Stimulated activated CD4-positive, alpha-beta T cell treated with anti-CD3 and anti-CD28 coated beads, Interleukin-2, amount 100 ng/mL, for 48 hours (primary cell): ENCODE measurements at regions not wholly inside any gene's neighbourhood (a gene's known extent, or its start where the extent isn't known, plus 50 kb on each side); places are given as distances from the start of the nearest gene placed in this dataset.
"Not testable (repeated sequence)": the region's sequence is repeated elsewhere in the genome, so short reads cannot be mapped to it uniquely, and the experiment has no call there.

Source experiments
- DNase-seq, 2 donors: peaks; one replicate each; pipeline ENCODE4 v3.0.0-alpha.2; 2020

- no peak for DNase-seq
Measured at GRCh38 chr3:159238646-159239045, 436.8 kb downstream of the MFSD1 start.

- DNase-seq = no peak
Measured at GRCh38 chr3:159239059-159239458, 437.2 kb downstream of the MFSD1 start.

GRCh38 chr3:159244933-159245332, 443.1 kb downstream of the MFSD1 start:
- DNase-seq = no peak

GRCh38 chr3:159245871-159246270, 444.0 kb downstream of the MFSD1 start:
- DNase-seq = no peak

- DNase-seq = no peak
Measured at GRCh38 chr3:159246385-159246784, 444.5 kb downstream of the MFSD1 start.

GRCh38 chr3:159249472-159250174, 447.8 kb downstream of the MFSD1 start:
- DNase-seq = no peak

- no peak for DNase-seq
Measured at GRCh38 chr3:159250961-159251360, 449.1 kb downstream of the MFSD1 start.

- no peak for DNase-seq
Measured at GRCh38 chr3:159252274-159252673, 450.4 kb downstream of the MFSD1 start.

GRCh38 chr3:159252772-159253384, 451.0 kb downstream of the MFSD1 start:
- DNase-seq = no peak

- no peak for DNase-seq
Measured at GRCh38 chr3:159253860-159254259, 452.0 kb downstream of the MFSD1 start.

GRCh38 chr3:159257954-159258353, 456.1 kb downstream of the MFSD1 start:
- no peak for DNase-seq

GRCh38 chr3:159258934-159259333, 457.1 kb downstream of the MFSD1 start:
- DNase-seq = no peak

- peak; percentile 24 for DNase-seq
Measured at GRCh38 chr3:159260049-159260662, 458.3 kb downstream of the MFSD1 start.

- DNase-seq = not testable (repeated sequence)
Measured at GRCh38 chr3:159261333-159261732, 459.5 kb downstream of the MFSD1 start.

- DNase-seq = no peak
Measured at GRCh38 chr3:159263750-159264553, 462.1 kb downstream of the MFSD1 start.

GRCh38 chr3:159265705-159266104, 463.9 kb downstream of the MFSD1 start:
- no peak for DNase-seq

- DNase-seq = peak; percentile 13 to 18
Measured at GRCh38 chr3:159266779-159267178, 464.9 kb downstream of the MFSD1 start.

GRCh38 chr3:159271799-159272512, 470.1 kb downstream of the MFSD1 start:
- no peak for DNase-seq

- DNase-seq = no peak
Measured at GRCh38 chr3:159273070-159273469, 471.2 kb downstream of the MFSD1 start.

- DNase-seq = no peak
Measured at GRCh38 chr3:159273608-159274007, 471.8 kb downstream of the MFSD1 start.

GRCh38 chr3:159275741-159276140, 473.9 kb downstream of the MFSD1 start:
- no peak for DNase-seq

- no peak for DNase-seq
Measured at GRCh38 chr3:159277814-159278213, 476.0 kb downstream of the MFSD1 start.
